ENCODE measurements at regions not wholly inside any gene's neighbourhood (a gene's known extent, or its start where the extent isn't known, plus 50 kb on each side); places are given as distances from the start of the nearest gene placed in this dataset.

DNA sequence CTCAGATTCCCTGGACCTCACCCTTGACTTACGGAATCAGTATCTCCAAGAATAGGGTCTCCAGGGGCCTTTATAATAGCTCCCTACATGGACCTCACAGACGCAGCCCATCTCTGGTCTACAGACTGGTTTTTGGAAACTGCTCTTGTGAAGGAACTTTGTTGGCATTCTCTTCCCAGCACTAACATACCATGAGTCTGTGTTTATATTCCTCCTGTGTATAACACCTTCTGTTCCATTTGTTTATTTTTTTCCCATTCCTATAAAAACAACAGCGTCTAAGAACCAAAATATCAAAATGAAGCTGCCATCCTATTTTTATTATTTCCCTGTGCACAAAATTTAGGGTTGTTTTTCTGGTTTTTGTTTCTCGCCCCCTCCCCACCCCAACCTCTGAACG lies 131.1 kb downstream of the NEDD1 start:
- H3K36me3 ChIP-seq (ENCODE audit: low read depth), result no peaks in the 10 kb centered on the region
- CTCF ChIA-PET, result no interaction called here
- no peak overlapping the region for H3K27ac ChIP-seq
- H3K4me1 ChIP-seq (replicated peaks; ENCODE audit: insufficient read depth), result no peaks in the 10 kb centered on the region
- H3K9me3 ChIP-seq (ENCODE audit: insufficient read depth, low read depth), result no peaks in the 10 kb centered on the region
- intact Hi-C loops (cut with micrococcal nuclease; ENCODE audit: unreplicated experiment), result no loop called here
- H2AFZ ChIP-seq, result no peak overlapping the region
- peaks cover 14% of the 10 kb centered on the region; the same call in 1 of the 2 replicates for H3K27me3 ChIP-seq (ENCODE audit: insufficient read depth, low read depth)
- no peaks in the 10 kb centered on the region for H3K79me2 ChIP-seq (ENCODE audit: low read depth)
- H3F3A ChIP-seq (ENCODE audit: insufficient read depth, low read depth), result no peaks in the 10 kb centered on the region
- BruUV-seq (replicated peaks), result no TSS peak
- TF ChIP-seq EZH2 (IDR thresholded peaks at IDR 0.05; ENCODE audit: low read depth), result no peak
- TF ChIP-seq CTCF (conservative IDR thresholded peaks at IDR 0.05), result no peak
- H3K4me2 ChIP-seq, result no peak overlapping the region
- no peaks in the 10 kb centered on the region for H3K9me2 ChIP-seq (ENCODE audit: insufficient read depth)
- DNase-seq, result no peak
- no peaks in the 10 kb centered on the region for H4K20me1 ChIP-seq (ENCODE audit: insufficient read depth)
- POLR2A ChIA-PET (ENCODE audit: unreplicated experiment), result no interaction called here
- H3K4me3 ChIP-seq, result no peak overlapping the region

DNA sequence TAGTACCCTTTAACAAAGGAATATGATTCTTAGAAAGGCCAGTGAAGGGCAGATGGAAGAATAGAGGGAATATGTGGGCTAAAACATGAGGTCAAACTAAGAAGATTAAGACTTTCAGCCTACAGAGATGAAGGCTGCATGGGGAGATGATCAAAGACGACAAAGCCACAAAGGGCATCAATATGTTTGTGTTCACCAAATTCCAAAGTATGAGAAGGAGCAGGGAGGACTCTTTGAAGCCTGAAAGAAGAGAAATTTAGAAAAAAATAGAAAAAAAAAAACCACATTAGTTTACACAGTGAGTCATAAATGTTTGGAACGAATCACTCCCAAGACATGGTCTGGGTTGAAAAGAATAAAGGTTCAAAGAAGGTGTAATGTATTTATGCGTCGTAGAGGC lies 131.8 kb downstream of the NEDD1 start:
- no peaks in the 10 kb centered on the region for H3F3A ChIP-seq (ENCODE audit: insufficient read depth, low read depth)
- H3K9me3 ChIP-seq (ENCODE audit: insufficient read depth, low read depth), result no peaks in the 10 kb centered on the region
- peaks cover 19% of the 10 kb centered on the region for H3K27me3 ChIP-seq (ENCODE audit: insufficient read depth, low read depth)
- BruUV-seq (replicated peaks), result no TSS peak
- H3K9me2 ChIP-seq (ENCODE audit: insufficient read depth), result no peaks in the 10 kb centered on the region
- H2AFZ ChIP-seq, result no peak overlapping the region
- DNase-seq, result no peak
- H3K79me2 ChIP-seq (ENCODE audit: low read depth), result no peaks in the 10 kb centered on the region
- no peak overlapping the region for H3K4me2 ChIP-seq
- H3K27ac ChIP-seq, result no peak overlapping the region
- H4K20me1 ChIP-seq (ENCODE audit: insufficient read depth), result no peaks in the 10 kb centered on the region
- CTCF ChIA-PET, result no interaction called here
- POLR2A ChIA-PET (ENCODE audit: unreplicated experiment), result no interaction called here
- intact Hi-C loops (cut with micrococcal nuclease; ENCODE audit: unreplicated experiment), result no loop called here
- H3K4me3 ChIP-seq, result no peak overlapping the region
- TF ChIP-seq CTCF (conservative IDR thresholded peaks at IDR 0.05) (no peak), EZH2 (IDR thresholded peaks at IDR 0.05; ENCODE audit: low read depth) (no peak)
- H3K36me3 ChIP-seq (ENCODE audit: low read depth), result no peaks in the 10 kb centered on the region
- H3K4me1 ChIP-seq (replicated peaks; ENCODE audit: insufficient read depth), result no peaks in the 10 kb centered on the region

DNA sequence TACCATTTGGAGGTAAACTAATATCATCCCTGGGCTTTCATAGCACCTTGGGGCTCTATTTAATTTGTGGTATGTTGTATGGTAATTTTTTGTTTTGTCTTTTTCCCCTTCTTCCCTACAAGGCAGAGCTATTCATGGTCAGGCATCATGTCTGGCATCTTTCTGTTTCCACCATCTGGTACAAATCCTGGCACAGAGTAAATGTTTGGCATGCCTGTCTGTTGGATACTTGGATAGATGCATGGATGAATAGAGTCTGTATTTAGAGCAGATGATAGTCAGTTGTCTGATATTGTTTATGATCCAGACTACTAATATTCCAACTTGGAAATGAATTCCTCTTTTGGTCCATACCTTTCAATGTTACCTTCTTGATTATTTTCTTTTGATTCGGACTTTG lies 139.8 kb downstream of the NEDD1 start:
- H4K20me1 ChIP-seq (ENCODE audit: insufficient read depth), result no peaks in the 10 kb centered on the region
- H3K4me2 ChIP-seq, result no peak overlapping the region
- BruUV-seq (replicated peaks), result no TSS peak
- no peaks in the 10 kb centered on the region for H3K79me2 ChIP-seq (ENCODE audit: low read depth)
- no peak overlapping the region for H2AFZ ChIP-seq
- H3K36me3 ChIP-seq (ENCODE audit: low read depth), result no peaks in the 10 kb centered on the region
- H3K9me2 ChIP-seq (ENCODE audit: insufficient read depth), result no peaks in the 10 kb centered on the region
- no peak overlapping the region for H3K27ac ChIP-seq
- intact Hi-C loops (cut with micrococcal nuclease; ENCODE audit: unreplicated experiment), result no loop called here
- ChIA-PET CTCF (no interaction called here), POLR2A (ENCODE audit: unreplicated experiment) (no interaction called here)
- H3K4me1 ChIP-seq (replicated peaks; ENCODE audit: insufficient read depth), result no peaks in the 10 kb centered on the region
- H3K4me3 ChIP-seq, result no peak overlapping the region
- no peak for DNase-seq
- no peaks in the 10 kb centered on the region for H3F3A ChIP-seq (ENCODE audit: insufficient read depth, low read depth)
- no peaks in the 10 kb centered on the region for H3K9me3 ChIP-seq (ENCODE audit: insufficient read depth, low read depth)
- no peak for TF ChIP-seq EZH2 (IDR thresholded peaks at IDR 0.05; ENCODE audit: low read depth)
- TF ChIP-seq CTCF (conservative IDR thresholded peaks at IDR 0.05), result no peak
- peaks cover 15% of the 10 kb centered on the region for H3K27me3 ChIP-seq (ENCODE audit: insufficient read depth, low read depth)
